Loucy (cell line): ENCODE measurements at regions not wholly inside any gene's neighbourhood (a gene's known extent, or its start where the extent isn't known, plus 50 kb on each side); places are given as distances from the start of the nearest gene placed in this dataset.

Source experiments
- EZH2phosphoT487 ChIP-seq: fragments of 200-600 bp; IDR thresholded peaks from 2 replicates; pipeline ENCODE4 v1.6.1; 2018; ENCODE audit warnings: antibody characterized with exemption, mild to moderate bottlenecking, moderate library complexity, borderline replicate concordance
- TF ChIP-seq, protein P1 (sequence below): fragments of 200-600 bp; sonication (generic); conservative IDR thresholded peaks from 2 replicates; pipeline ENCODE4 v1.5.1; 2014; ENCODE audit warnings: mild to moderate bottlenecking, antibody characterized with exemption, low read length

DNA sequence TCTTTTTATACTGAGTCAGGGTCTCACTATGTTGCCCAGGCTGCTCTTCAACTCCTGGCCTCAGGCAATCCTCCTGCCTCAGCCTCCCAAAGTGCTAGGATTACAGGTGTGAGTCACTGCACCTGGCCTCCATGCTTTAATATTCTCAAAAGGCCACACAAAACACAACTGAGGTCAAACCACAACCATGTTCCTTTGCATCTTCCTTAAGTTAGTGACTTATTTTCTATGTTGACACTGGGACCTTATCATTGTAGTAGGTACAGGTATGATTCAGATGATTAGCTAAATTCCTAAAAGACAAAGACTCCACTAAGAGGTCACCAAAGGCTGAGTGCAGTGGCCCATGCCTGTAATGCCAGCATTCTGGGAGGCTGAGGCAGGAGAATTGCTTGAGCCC is 131.9 kb upstream of the ATP1B1 start:
- TF ChIP-seq, protein P1, sequence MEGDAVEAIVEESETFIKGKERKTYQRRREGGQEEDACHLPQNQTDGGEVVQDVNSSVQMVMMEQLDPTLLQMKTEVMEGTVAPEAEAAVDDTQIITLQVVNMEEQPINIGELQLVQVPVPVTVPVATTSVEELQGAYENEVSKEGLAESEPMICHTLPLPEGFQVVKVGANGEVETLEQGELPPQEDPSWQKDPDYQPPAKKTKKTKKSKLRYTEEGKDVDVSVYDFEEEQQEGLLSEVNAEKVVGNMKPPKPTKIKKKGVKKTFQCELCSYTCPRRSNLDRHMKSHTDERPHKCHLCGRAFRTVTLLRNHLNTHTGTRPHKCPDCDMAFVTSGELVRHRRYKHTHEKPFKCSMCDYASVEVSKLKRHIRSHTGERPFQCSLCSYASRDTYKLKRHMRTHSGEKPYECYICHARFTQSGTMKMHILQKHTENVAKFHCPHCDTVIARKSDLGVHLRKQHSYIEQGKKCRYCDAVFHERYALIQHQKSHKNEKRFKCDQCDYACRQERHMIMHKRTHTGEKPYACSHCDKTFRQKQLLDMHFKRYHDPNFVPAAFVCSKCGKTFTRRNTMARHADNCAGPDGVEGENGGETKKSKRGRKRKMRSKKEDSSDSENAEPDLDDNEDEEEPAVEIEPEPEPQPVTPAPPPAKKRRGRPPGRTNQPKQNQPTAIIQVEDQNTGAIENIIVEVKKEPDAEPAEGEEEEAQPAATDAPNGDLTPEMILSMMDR = no peak
- TF ChIP-seq EZH2phosphoT487 = no peak
